ENCODE measurements at regions not wholly inside any gene's neighbourhood (a gene's known extent, or its start where the extent isn't known, plus 50 kb on each side); places are given as distances from the start of the nearest gene placed in this dataset.

GRCh38 chr15:69997161-69997485 lies 100.6 kb downstream of the TLE3 start:
- H2BK120ac ChIP-seq (ENCODE audit: low read depth, low read length): no peak overlapping the region
- CTCF ChIA-PET: no interaction called here
- DNase-seq (no peak), ATAC-seq (ENCODE audit: low read depth) (no peak)
- H4K8ac ChIP-seq (ENCODE audit: low read depth in 2 of 2, low read length in 2 of 2): no peak overlapping the region
- H2BK15ac ChIP-seq (ENCODE audit: low read depth, low read length): no peak overlapping the region
- intact Hi-C loops (cut with micrococcal nuclease) (no loop called here), dilution Hi-C loops (cut with HindIII; ENCODE audit: low sequenced_read_pairs, unreplicated experiment) (no loop called here), in situ Hi-C loops (cut with MboI; ENCODE audit: low sequenced_read_pairs) (no loop called here)
- no peaks in the 10 kb centered on the region for H3K36me3 ChIP-seq (ENCODE audit: control insufficient read depth, insufficient read depth, low read length)
- H3K9ac ChIP-seq (ENCODE audit: low read depth, low read length): no peak overlapping the region
- H3K23ac ChIP-seq (ENCODE audit: low read depth, low read length): no peak overlapping the region
- H3K4me2 ChIP-seq (ENCODE audit: low read depth, low read length): no peak overlapping the region
- no peaks in the 10 kb centered on the region for H3K79me1 ChIP-seq (ENCODE audit: low read depth in 1 of 2, low read length in 2 of 2)
- no peak overlapping the region for H3K4me3 ChIP-seq (ENCODE audit: insufficient read depth, low read depth, low read length)
- H2BK5ac ChIP-seq (ENCODE audit: low read depth, low read length, poor library complexity, severe bottlenecking): no peak overlapping the region
- H2AK9ac ChIP-seq (replicated peaks; ENCODE audit: low read depth, low read length, poor library complexity): no peak overlapping the region
- no peak overlapping the region for H4K91ac ChIP-seq (ENCODE audit: insufficient read depth, low read depth, low read length)
- no peak overlapping the region for H2AK5ac ChIP-seq (ENCODE audit: low read depth, low read length)
- H4K20me1 ChIP-seq (ENCODE audit: insufficient read depth, low read length): no peaks in the 10 kb centered on the region
- H3K9me3 ChIP-seq (ENCODE audit: control insufficient read depth, insufficient read depth, low read length): peaks cover 5% of the 10 kb centered on the region
- POLR2A ChIA-PET (ENCODE audit: unreplicated experiment): no interaction called here
- WGBS, 2 experiments (ENCODE audit: extremely low coverage in 2 of 2, insufficient read length in 1 of 2): 76% methylated on average over 4 of the region's 10 CpGs; no CpG with 5 or more reads in 1 of the 2 experiments
- H3K27ac ChIP-seq (ENCODE audit: insufficient read depth, low read length): no peak overlapping the region
- peaks cover 50% of the 10 kb centered on the region for H3K27me3 ChIP-seq (ENCODE audit: control insufficient read depth, insufficient read depth, low read length)
- no peak overlapping the region for H3K4ac ChIP-seq (ENCODE audit: low read depth, low read length)
- H2AFZ ChIP-seq (replicated peaks; ENCODE audit: low read length, poor library complexity): no peak overlapping the region
- no peaks in the 10 kb centered on the region for H3K4me1 ChIP-seq (ENCODE audit: control insufficient read depth, insufficient read depth, low read length)
- H3K9me1 ChIP-seq (ENCODE audit: insufficient read depth, low read length): no peaks in the 10 kb centered on the region
- no peak overlapping the region for H3K14ac ChIP-seq (replicated peaks; ENCODE audit: low read depth, low read length)
- TF ChIP-seq, protein P1, sequence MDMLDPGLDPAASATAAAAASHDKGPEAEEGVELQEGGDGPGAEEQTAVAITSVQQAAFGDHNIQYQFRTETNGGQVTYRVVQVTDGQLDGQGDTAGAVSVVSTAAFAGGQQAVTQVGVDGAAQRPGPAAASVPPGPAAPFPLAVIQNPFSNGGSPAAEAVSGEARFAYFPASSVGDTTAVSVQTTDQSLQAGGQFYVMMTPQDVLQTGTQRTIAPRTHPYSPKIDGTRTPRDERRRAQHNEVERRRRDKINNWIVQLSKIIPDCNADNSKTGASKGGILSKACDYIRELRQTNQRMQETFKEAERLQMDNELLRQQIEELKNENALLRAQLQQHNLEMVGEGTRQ (IDR thresholded peaks at IDR 0.05; ENCODE audit: low read depth, low read length): no peak
- no peak for TF ChIP-seq RFX5 (IDR thresholded peaks at IDR 0.05; ENCODE audit: low read depth, low read length)
- no peak for TF ChIP-seq MXI1 (IDR thresholded peaks at IDR 0.05; ENCODE audit: borderline replicate concordance, low read depth, low read length)
- TF ChIP-seq POLR2A (IDR thresholded peaks at IDR 0.05; ENCODE audit: low read depth, low read length): no peak
- H2BK20ac ChIP-seq (ENCODE audit: low read depth, low read length): no peak overlapping the region
- no peak overlapping the region for H4K5ac ChIP-seq (ENCODE audit: low read depth, low read length)
- no peak overlapping the region for H3K56ac ChIP-seq (ENCODE audit: extremely low read depth, insufficient read depth, low read length)
- no peak overlapping the region for H3K18ac ChIP-seq (ENCODE audit: low read depth, low read length)
- BruUV-seq (replicated peaks): no TSS peak
